Renal cortical epithelial cell (primary cell): ENCODE measurements at regions not wholly inside any gene's neighbourhood (a gene's known extent, or its start where the extent isn't known, plus 50 kb on each side); places are given as distances from the start of the nearest gene placed in this dataset.

ENCODE experiments used
- DNase-seq: peaks from one replicate; pipeline ENCODE4 v3.0.0-alpha.2; 2011; ENCODE audit warnings: low read depth

- peak; percentile 8 for DNase-seq
Observed at GRCh38 chr13:23488442-23488841, 54.9 kb upstream of the SACS start.

- no peak for DNase-seq
Observed at GRCh38 chr13:23496255-23496654, 62.8 kb upstream of the SACS start.

- DNase-seq: no peak
Observed at GRCh38 chr13:23497191-23497590, 63.7 kb upstream of the SACS start.

GRCh38 chr13:23500849-23501248 is 67.3 kb upstream of the SACS start:
- DNase-seq: peak; percentile 26

- no peak for DNase-seq
Observed at GRCh38 chr13:23504180-23504579, 66.0 kb upstream of the TNFRSF19 start.

- DNase-seq: peak; percentile 28
Observed at GRCh38 chr13:23505007-23505406, 65.2 kb upstream of the TNFRSF19 start.

GRCh38 chr13:23506071-23506806 is 64.0 kb upstream of the TNFRSF19 start:
- DNase-seq: no peak

GRCh38 chr13:23506807-23507291 is 63.4 kb upstream of the TNFRSF19 start:
- DNase-seq: peak; percentile 77

GRCh38 chr13:23509781-23510543 is 60.2 kb upstream of the TNFRSF19 start:
- DNase-seq: peak; percentile 76

GRCh38 chr13:23510544-23510916 is 59.7 kb upstream of the TNFRSF19 start:
- peak; percentile 68 for DNase-seq

- peak; percentile 52 for DNase-seq
Observed at GRCh38 chr13:23510979-23511735, 59.1 kb upstream of the TNFRSF19 start.

- no peak for DNase-seq
Observed at GRCh38 chr13:23512762-23513395, 57.3 kb upstream of the TNFRSF19 start.

GRCh38 chr13:23513455-23513854 is 56.8 kb upstream of the TNFRSF19 start:
- no peak for DNase-seq

GRCh38 chr13:23514076-23514475 is 56.1 kb upstream of the TNFRSF19 start:
- DNase-seq: no peak

GRCh38 chr13:23515116-23515515 is 55.1 kb upstream of the TNFRSF19 start:
- no peak for DNase-seq

- no peak for DNase-seq
Observed at GRCh38 chr13:23516190-23516589, 54.0 kb upstream of the TNFRSF19 start.

- no peak for DNase-seq
Observed at GRCh38 chr13:23516702-23517101, 53.5 kb upstream of the TNFRSF19 start.

- no peak for DNase-seq
Observed at GRCh38 chr13:23518231-23518630, 52.0 kb upstream of the TNFRSF19 start.
